Nephron (organoid): ENCODE measurements at regions not wholly inside any gene's neighbourhood (a gene's known extent, or its start where the extent isn't known, plus 50 kb on each side); places are given as distances from the start of the nearest gene placed in this dataset.

Experiments
- H3K27ac Mint-ChIP-seq, 3 experiments: 2 replicates each; pipeline ENCODE4 v1.8.0; 2020; ENCODE audit warnings: mixed read lengths in 3 of 3, mild to moderate bottlenecking in 2 of 3, moderate library complexity in 1 of 3
- H3K27me3 Mint-ChIP-seq: 2 replicates; pipeline ENCODE4 v1.8.0; 2021; ENCODE audit warnings: low read depth, mild to moderate bottlenecking, moderate library complexity, mixed read lengths
- H3K36me3 Mint-ChIP-seq: 2 replicates; pipeline ENCODE4 v1.8.0; 2020; ENCODE audit warnings: low read depth, mixed read lengths
- H3K4me1 Mint-ChIP-seq: 2 replicates; pipeline ENCODE4 v1.8.0; 2020; ENCODE audit warnings: mixed read lengths
- H3K4me3 Mint-ChIP-seq, 3 experiments: 2 replicates each; pipeline ENCODE4 v1.8.0; 2020; ENCODE audit warnings: mild to moderate bottlenecking in 3 of 3, mixed read lengths in 3 of 3, moderate library complexity in 2 of 3
- H3K9me3 Mint-ChIP-seq: 2 replicates; pipeline ENCODE4 v1.8.0; 2020; ENCODE audit warnings: mixed read lengths
- TF ChIP-seq, protein P1 (sequence below), 3 experiments: fragments of 200-600 bp; sonication (generic); IDR thresholded peaks; one replicate each; pipeline ENCODE4 v1.5.0; 2021; ENCODE audit warnings: antibody characterized with exemption in 3 of 3; ENCODE audit not compliant: unreplicated experiment in 3 of 3

DNA sequence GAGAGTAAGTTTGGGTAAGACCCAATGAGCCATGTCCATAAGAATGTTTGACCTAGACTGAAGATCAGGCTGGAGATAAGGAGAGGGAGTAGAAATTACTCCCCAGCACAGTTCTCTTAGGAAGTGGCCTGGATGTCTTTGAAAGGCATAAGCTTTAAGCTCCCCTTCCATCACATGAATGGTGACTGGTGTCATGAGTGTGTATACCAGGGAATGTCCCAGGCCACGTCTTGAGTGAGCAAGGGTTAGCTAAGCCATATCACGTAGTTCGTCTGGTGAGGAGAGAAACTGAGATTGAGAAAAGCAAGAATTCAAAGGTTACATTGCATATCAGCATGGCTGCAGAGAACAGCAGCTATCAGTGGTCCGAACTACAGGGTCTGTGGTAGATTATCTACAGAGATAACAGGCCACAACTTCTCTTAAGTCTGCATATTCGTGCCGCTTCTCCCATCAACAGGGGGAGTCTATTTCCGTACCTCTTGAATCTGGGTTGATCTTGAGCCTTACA, 60.1 kb upstream of the BMP2 start:
- H3K4me1 Mint-ChIP-seq = peaks cover 21% of the 10 kb centered on the region
- H3K27ac Mint-ChIP-seq = peak overlapping the region in 1 of 3 experiments; percentile 47
- H3K36me3 Mint-ChIP-seq = no peaks in the 10 kb centered on the region
- no peak overlapping the region for H3K4me3 Mint-ChIP-seq
- H3K9me3 Mint-ChIP-seq = no peaks in the 10 kb centered on the region
- no peaks in the 10 kb centered on the region for H3K27me3 Mint-ChIP-seq
- TF ChIP-seq, protein P1, sequence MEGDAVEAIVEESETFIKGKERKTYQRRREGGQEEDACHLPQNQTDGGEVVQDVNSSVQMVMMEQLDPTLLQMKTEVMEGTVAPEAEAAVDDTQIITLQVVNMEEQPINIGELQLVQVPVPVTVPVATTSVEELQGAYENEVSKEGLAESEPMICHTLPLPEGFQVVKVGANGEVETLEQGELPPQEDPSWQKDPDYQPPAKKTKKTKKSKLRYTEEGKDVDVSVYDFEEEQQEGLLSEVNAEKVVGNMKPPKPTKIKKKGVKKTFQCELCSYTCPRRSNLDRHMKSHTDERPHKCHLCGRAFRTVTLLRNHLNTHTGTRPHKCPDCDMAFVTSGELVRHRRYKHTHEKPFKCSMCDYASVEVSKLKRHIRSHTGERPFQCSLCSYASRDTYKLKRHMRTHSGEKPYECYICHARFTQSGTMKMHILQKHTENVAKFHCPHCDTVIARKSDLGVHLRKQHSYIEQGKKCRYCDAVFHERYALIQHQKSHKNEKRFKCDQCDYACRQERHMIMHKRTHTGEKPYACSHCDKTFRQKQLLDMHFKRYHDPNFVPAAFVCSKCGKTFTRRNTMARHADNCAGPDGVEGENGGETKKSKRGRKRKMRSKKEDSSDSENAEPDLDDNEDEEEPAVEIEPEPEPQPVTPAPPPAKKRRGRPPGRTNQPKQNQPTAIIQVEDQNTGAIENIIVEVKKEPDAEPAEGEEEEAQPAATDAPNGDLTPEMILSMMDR (IDR thresholded peaks at IDR 0.05; ENCODE audit: unreplicated experiment in 3 of 3) = no peak

DNA sequence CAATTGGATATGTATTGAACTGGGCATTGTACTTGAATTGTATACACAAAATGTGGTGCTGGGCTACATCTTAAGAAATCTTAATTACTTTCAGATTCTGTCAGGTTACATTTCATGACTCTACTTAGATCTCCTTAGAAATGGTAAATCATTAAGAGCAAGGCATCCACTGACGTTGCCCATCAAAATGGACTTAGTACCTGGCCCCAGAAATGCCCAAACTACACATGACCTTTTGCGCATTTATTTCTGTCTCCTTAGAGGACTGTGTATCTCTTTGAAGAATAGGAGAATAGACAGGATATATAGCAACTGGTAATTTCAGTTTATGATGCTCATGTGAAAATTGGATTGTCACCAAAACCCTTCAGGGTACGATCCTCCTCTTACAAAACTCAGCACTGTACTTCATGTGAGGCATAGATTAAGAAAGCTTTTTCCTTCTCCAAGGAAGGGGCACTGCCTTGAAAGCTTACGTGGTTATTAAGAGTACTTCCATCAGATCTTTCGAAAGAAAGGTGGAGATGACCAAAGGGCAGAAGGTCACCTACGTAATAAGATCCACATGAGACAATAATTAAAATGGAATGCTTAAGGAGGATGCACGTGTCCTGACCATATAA, 61.4 kb upstream of the BMP2 start:
- peak overlapping the region in 1 of 3 experiments; percentile 46 for H3K27ac Mint-ChIP-seq
- H3K4me1 Mint-ChIP-seq = peaks cover 21% of the 10 kb centered on the region
- no peaks in the 10 kb centered on the region for H3K9me3 Mint-ChIP-seq
- H3K36me3 Mint-ChIP-seq = no peaks in the 10 kb centered on the region
- no peaks in the 10 kb centered on the region for H3K27me3 Mint-ChIP-seq
- H3K4me3 Mint-ChIP-seq = no peak overlapping the region
- TF ChIP-seq, protein P1 (IDR thresholded peaks at IDR 0.05; ENCODE audit: unreplicated experiment in 3 of 3) = no peak

DNA sequence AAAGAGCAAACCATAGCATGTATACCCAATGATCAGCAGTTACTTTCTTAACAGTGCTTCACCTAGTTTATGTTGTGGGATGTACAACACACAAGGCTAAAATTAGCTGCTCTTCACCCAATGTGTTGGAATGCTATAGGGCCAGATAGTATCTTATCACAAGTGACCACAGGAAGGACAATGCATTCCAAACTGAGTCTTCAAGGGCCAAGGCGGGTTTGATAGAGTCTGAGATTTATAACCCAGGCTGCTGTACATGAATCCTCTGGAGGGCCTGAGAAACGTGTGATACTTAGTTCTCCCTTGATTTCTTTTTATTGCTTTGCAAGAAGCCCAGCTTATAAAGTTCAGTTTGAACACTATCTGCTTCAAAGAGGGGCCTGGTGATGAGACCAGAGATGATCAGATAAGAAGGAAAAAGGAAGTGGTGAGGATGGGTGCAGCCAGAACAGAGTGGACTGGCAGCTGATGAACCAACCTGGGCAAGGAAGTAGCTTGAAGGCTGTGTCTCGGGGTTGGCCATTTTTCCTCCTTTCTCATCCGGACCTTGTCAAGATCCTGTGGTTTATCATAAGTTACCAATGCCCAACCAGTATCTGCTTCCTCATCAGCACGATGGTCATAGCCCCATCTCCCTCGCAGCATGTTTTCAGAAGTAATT, 62.2 kb upstream of the BMP2 start:
- Mint-ChIP-seq H3K4me3 (no peak overlapping the region), H3K27ac (no peak overlapping the region), H3K4me1 (peaks cover 21% of the 10 kb centered on the region), H3K9me3 (no peaks in the 10 kb centered on the region), H3K36me3 (no peaks in the 10 kb centered on the region), H3K27me3 (no peaks in the 10 kb centered on the region)
- TF ChIP-seq, protein P1 (IDR thresholded peaks at IDR 0.05; ENCODE audit: unreplicated experiment in 3 of 3) = no peak

DNA sequence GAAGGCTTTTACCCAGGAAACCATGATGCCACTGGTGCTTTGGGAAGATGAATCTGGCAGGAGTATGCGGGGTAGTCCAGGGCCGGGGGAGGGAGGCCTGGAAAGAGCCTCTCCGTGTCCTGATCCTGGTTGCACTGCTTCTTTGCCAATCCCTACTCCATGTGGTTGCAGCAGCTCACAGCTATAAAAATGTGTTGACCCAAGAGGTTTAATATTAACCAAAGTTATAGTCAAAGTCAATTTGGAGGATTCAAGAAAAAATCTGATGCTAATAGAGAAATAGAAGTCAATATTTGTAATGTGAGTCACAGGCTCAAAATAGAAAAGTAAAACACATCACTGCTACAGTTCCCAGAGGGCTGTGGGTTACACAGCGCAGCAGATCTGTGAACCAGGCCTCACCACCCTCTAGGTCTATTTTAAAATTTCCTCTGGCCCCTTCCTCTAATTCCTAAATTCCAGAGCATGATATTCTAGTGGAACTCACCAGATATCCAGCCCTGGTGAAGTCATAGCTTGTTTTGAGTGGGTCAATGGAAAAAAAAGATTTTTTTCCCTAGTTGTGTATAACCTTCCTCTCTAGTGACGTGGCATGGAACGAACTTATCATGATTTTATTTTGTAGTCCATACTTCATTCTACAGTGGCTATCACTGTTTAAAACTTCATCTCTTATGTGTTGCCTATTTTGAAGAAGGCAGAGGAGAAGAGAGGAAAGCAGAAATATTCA, 63.2 kb upstream of the BMP2 start:
- Mint-ChIP-seq H3K27me3 (no peaks in the 10 kb centered on the region), H3K4me3 (no peak overlapping the region), H3K9me3 (no peaks in the 10 kb centered on the region), H3K36me3 (no peaks in the 10 kb centered on the region), H3K27ac (peak overlapping the region; percentile 21 to 61 (median 33)), H3K4me1 (peaks cover 16% of the 10 kb centered on the region)
- TF ChIP-seq, protein P1 (IDR thresholded peaks at IDR 0.05; ENCODE audit: unreplicated experiment in 3 of 3) = no peak

DNA sequence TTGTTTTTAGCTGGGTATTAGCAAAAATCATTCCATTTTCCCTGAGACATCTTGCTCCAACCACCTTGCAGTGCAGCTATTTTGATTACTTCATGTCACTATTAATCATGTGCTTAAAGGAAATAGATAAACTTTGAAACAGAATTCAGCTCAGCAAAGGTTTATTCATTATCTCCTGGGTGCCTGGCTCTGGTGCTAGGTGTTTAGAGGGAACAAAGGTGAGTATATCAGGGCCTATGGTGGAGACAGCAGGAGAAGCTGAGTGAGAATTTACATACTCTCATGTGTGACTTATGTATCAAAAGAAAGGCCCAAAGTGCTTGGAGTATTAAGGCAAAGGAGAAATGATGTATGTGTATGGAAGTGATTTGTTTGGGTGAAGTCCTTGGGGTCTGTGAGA, 63.8 kb upstream of the BMP2 start:
- TF ChIP-seq, protein P1 (IDR thresholded peaks at IDR 0.05; ENCODE audit: unreplicated experiment in 3 of 3) = no peak
- Mint-ChIP-seq H3K27me3 (no peaks in the 10 kb centered on the region), H3K36me3 (no peaks in the 10 kb centered on the region), H3K4me3 (no peak overlapping the region), H3K9me3 (no peaks in the 10 kb centered on the region), H3K27ac (peak overlapping the region; percentile 4 to 61 (median 33)), H3K4me1 (peaks cover 15% of the 10 kb centered on the region)
